RWPE1 (cell line): ENCODE measurements at regions not wholly inside any gene's neighbourhood (a gene's known extent, or its start where the extent isn't known, plus 50 kb on each side); places are given as distances from the start of the nearest gene placed in this dataset.

Experiments
- CTCF ChIA-PET: fragments of 350-600 bp; sonication (Branson Sonifier 250); formaldehyde crosslinking; extraction: SDS; loops from one replicate; lab custom pipeline; 2021; lab: Yijun Ruan, JAX
- POLR2A ChIA-PET: fragments of 400-600 bp; formaldehyde crosslinking; extraction: SDS; loops from one replicate; lab custom pipeline; 2020; ENCODE audit warnings: antibody characterized with exemption; ENCODE audit not compliant: low non-redundant PET; lab: Yijun Ruan, JAX
- DNase-seq: peaks from one replicate; pipeline ENCODE4 v3.0.0; 2012; ENCODE audit warnings: low spot score
- H3K27ac ChIP-seq: fragments of 450-650 bp; 2 replicates; pipeline ENCODE4 v1.5.1; 2017
- CTCF ChIP-seq: fragments of 450-650 bp; conservative IDR thresholded peaks from 2 replicates; pipeline ENCODE4 v1.5.1; 2017; ENCODE audit warnings: low read depth, mild to moderate bottlenecking

- ChIA-PET CTCF (interaction anchor here (0.7 kb wide), 1 partner anchor 64 kb away, joined by 3 read pairs; no protein-coding TSS in a partner anchor), POLR2A (no interaction called here)
- no peak overlapping the region for H3K27ac ChIP-seq
- TF ChIP-seq CTCF: no peak
- DNase-seq: no peak
These were observed 1123.7 kb upstream of the CADM2 start for GRCh38 chr3:83835040-83835439.

GRCh38 chr3:83842511-83842910, 1116.3 kb upstream of the CADM2 start:
- no peak overlapping the region for H3K27ac ChIP-seq
- POLR2A ChIA-PET: no interaction called here
- DNase-seq: no peak
- CTCF ChIA-PET: no interaction called here
- no peak for TF ChIP-seq CTCF

GRCh38 chr3:83843716-83844115, 1115.1 kb upstream of the CADM2 start:
- ChIA-PET POLR2A (no interaction called here), CTCF (interaction anchor here (0.5 kb wide), 1 partner anchor 342 kb away, joined by 3 read pairs; no protein-coding TSS in a partner anchor)
- no peak for TF ChIP-seq CTCF
- no peak overlapping the region for H3K27ac ChIP-seq
- DNase-seq: no peak

GRCh38 chr3:83849106-83849730, 1109.6 kb upstream of the CADM2 start:
- no peak for DNase-seq
- CTCF ChIA-PET: no interaction called here
- H3K27ac ChIP-seq: no peak overlapping the region
- TF ChIP-seq CTCF: no peak
- POLR2A ChIA-PET: no interaction called here

- DNase-seq: no peak
- CTCF ChIA-PET: no interaction called here
- H3K27ac ChIP-seq: no peak overlapping the region
- no peak for TF ChIP-seq CTCF
- POLR2A ChIA-PET: no interaction called here
These were observed 1095.4 kb upstream of the CADM2 start for GRCh38 chr3:83863380-83863779.

GRCh38 chr3:83868909-83869567, 1089.8 kb upstream of the CADM2 start:
- no peak overlapping the region for H3K27ac ChIP-seq
- POLR2A ChIA-PET: no interaction called here
- CTCF ChIA-PET: interaction anchor here (0.7 kb wide), 1 partner anchor 12 kb away, joined by 3 read pairs; no protein-coding TSS in a partner anchor
- DNase-seq: no peak
- TF ChIP-seq CTCF: no peak
